Keratinocyte (primary cell): ENCODE measurements at regions not wholly inside any gene's neighbourhood (a gene's known extent, or its start where the extent isn't known, plus 50 kb on each side); places are given as distances from the start of the nearest gene placed in this dataset.
A peak's percentile ranks its signal among the peaks of the same experiment; 100 is the strongest.

ENCODE experiments used
- DNase-seq: peaks from one replicate; pipeline ENCODE4 v3.0.0-alpha.2; 2011; ENCODE audit warnings: low read depth, missing footprints, low spot score
- FAIRE-seq: peaks from 2 replicates; lab custom pipeline; 2011; peaks lifted over from hg19 to GRCh38; lab: Jason Lieb, UNC
- H2AFZ ChIP-seq: 2 replicates; pipeline ENCODE4 v1.6.0; 2012; ENCODE audit warnings: low read length, control low read depth, inconsistent platforms; ENCODE audit not compliant: control insufficient read depth
- H3K27ac ChIP-seq: 2 replicates; pipeline ENCODE4 v1.5.1; 2011; ENCODE audit warnings: low read length; ENCODE audit not compliant: control insufficient read depth, insufficient read depth
- H3K27me3 ChIP-seq: 3 replicates; pipeline ENCODE4 v1.6.0; 2011; ENCODE audit warnings: low read length; ENCODE audit not compliant: control insufficient read depth, insufficient read depth; ENCODE audit errors: extremely low read depth
- H3K36me3 ChIP-seq, 2 experiments: 2 replicates in 1 of 2; 3 replicates in 1 of 2; pipeline ENCODE4 v1.5.1; 2011; ENCODE audit warnings: low read length in 2 of 2, mild to moderate bottlenecking in 1 of 2; ENCODE audit not compliant: control insufficient read depth in 2 of 2, insufficient read depth in 2 of 2; ENCODE audit errors: extremely low read depth in 1 of 2
- H3K4me1 ChIP-seq: 3 replicates; pipeline ENCODE4 v1.5.1; 2011; ENCODE audit warnings: low read length; ENCODE audit not compliant: control insufficient read depth, insufficient read depth; ENCODE audit errors: extremely low read depth
- H3K4me2 ChIP-seq: 3 replicates; pipeline ENCODE4 v1.6.0; 2011; ENCODE audit warnings: low read depth, low read length; ENCODE audit not compliant: control insufficient read depth, insufficient read depth; ENCODE audit errors: extremely low read depth
- H3K4me3 ChIP-seq, 3 experiments: fragments of 200-600 bp in 1 of 3; sonication (generic) in 1 of 3; 2 replicates in 2 of 3; 3 replicates in 1 of 3; pipeline ENCODE4 v1.5.1; 2011 to 2016; ENCODE audit warnings: low read length in 3 of 3, mild to moderate bottlenecking in 3 of 3, control low read depth in 2 of 3, inconsistent platforms in 1 of 3, low read depth in 1 of 3, mixed read lengths in 1 of 3, mixed run types in 1 of 3, moderate library complexity in 1 of 3; ENCODE audit not compliant: control insufficient read depth in 2 of 3, insufficient read depth in 2 of 3; ENCODE audit errors: extremely low read depth in 1 of 3
- H3K79me2 ChIP-seq: 2 replicates; pipeline ENCODE4 v1.6.0; 2012; ENCODE audit warnings: low read length; ENCODE audit not compliant: control insufficient read depth, insufficient read depth
- H3K9ac ChIP-seq: 3 replicates; pipeline ENCODE4 v1.6.0; 2011; ENCODE audit warnings: low read length; ENCODE audit not compliant: control insufficient read depth, insufficient read depth; ENCODE audit errors: extremely low read depth
- H3K9me1 ChIP-seq: 3 replicates; pipeline ENCODE4 v1.6.0; 2011; ENCODE audit warnings: low read length; ENCODE audit not compliant: control insufficient read depth, insufficient read depth; ENCODE audit errors: extremely low read depth
- H3K9me3 ChIP-seq: 2 replicates; pipeline ENCODE4 v1.5.1; 2012; ENCODE audit warnings: low read depth, low read length; ENCODE audit not compliant: control insufficient read depth
- H4K20me1 ChIP-seq: 3 replicates; pipeline ENCODE4 v1.6.0; 2011; ENCODE audit warnings: low read length; ENCODE audit not compliant: control insufficient read depth, insufficient read depth; ENCODE audit errors: extremely low read depth
- EZH2 ChIP-seq: IDR thresholded peaks from one replicate; pipeline ENCODE4 v1.6.1; 2012; ENCODE audit warnings: inconsistent platforms, mild to moderate bottlenecking, low read length, moderate library complexity
- dilution Hi-C: fragments of 300-500 bp; cut with MboI; formaldehyde crosslinking; loops from one replicate; pipeline ENCODE4 v1.7.0; 2020; ENCODE audit warnings: low sequenced_read_pairs; ENCODE audit not compliant: extremely low pct_ligation_motif_present
- TF ChIP-seq, protein P1 (sequence below), 3 experiments: IDR thresholded peaks in 1 of 3; conservative IDR thresholded peaks in 1 of 3; optimal IDR thresholded peaks in 1 of 3; 2 replicates in 2 of 3; 3 replicates in 1 of 3; pipeline versions ENCODE3 to v1.5.1; 2011; ENCODE audit warnings: low read length in 3 of 3, mild to moderate bottlenecking in 3 of 3, moderate library complexity in 2 of 3, control low read depth in 1 of 3, inconsistent platforms in 1 of 3; ENCODE audit not compliant: insufficient read depth in 2 of 3; ENCODE audit errors: extremely low read depth in 1 of 3

DNA sequence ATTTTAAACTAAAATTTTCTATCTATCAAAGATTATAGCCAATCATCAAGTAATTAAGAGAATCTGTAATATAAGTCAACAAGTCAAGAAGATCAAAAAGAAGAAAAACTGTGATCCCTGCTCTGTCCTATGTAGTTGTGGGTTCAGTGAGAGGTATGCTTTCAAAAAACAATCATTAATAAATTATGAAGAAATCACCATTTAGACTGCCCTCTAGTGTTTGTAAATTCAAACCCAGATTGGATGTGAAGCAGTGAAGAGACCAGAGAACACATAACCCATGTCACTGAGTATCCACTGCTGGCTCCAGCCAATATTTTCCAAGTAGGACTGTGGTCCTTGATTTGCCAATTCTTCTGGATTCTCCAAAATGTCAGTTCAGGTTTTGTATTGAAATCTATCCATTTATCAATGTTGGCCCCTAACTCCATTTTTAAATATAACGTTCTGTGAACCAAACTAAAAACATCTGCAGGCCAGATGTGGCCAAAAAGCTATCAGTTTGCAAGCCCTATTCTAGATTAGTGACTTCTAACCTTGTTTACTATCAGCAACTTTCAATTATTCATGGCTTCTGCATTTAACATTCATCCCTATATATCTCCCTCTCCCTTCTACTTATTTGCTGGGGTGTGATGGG, 467.5 kb upstream of the CXADR start:
- Histone ChIP-seq H3K9ac (no peak overlapping the region), H2AFZ (no peak overlapping the region), H3K27ac (no peak overlapping the region), H3K27me3 (no peaks in the 10 kb centered on the region), H4K20me1 (no peaks in the 10 kb centered on the region), H3K4me1 (peaks cover 2% of the 10 kb centered on the region), H3K9me3 (no peaks in the 10 kb centered on the region), H3K36me3 (no peaks in the 10 kb centered on the region), H3K4me3 (no peak overlapping the region), H3K4me2 (no peak overlapping the region), H3K79me2 (no peaks in the 10 kb centered on the region), H3K9me1 (no peaks in the 10 kb centered on the region)
- TF ChIP-seq, protein P1, sequence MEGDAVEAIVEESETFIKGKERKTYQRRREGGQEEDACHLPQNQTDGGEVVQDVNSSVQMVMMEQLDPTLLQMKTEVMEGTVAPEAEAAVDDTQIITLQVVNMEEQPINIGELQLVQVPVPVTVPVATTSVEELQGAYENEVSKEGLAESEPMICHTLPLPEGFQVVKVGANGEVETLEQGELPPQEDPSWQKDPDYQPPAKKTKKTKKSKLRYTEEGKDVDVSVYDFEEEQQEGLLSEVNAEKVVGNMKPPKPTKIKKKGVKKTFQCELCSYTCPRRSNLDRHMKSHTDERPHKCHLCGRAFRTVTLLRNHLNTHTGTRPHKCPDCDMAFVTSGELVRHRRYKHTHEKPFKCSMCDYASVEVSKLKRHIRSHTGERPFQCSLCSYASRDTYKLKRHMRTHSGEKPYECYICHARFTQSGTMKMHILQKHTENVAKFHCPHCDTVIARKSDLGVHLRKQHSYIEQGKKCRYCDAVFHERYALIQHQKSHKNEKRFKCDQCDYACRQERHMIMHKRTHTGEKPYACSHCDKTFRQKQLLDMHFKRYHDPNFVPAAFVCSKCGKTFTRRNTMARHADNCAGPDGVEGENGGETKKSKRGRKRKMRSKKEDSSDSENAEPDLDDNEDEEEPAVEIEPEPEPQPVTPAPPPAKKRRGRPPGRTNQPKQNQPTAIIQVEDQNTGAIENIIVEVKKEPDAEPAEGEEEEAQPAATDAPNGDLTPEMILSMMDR (optimal IDR thresholded peaks at IDR 0.05 in 1 of 3, IDR thresholded peaks at IDR 0.05 in 1 of 3, conservative IDR thresholded peaks at IDR 0.05 in 1 of 3; ENCODE audit: extremely low read depth in 1 of 3, insufficient read depth in 2 of 3, low read length in 3 of 3) = peak; percentile 13 to 42 (median 32)
- no peak for TF ChIP-seq EZH2
- dilution Hi-C loops = no loop called here
- no peak for FAIRE-seq
- DNase-seq = no peak

DNA sequence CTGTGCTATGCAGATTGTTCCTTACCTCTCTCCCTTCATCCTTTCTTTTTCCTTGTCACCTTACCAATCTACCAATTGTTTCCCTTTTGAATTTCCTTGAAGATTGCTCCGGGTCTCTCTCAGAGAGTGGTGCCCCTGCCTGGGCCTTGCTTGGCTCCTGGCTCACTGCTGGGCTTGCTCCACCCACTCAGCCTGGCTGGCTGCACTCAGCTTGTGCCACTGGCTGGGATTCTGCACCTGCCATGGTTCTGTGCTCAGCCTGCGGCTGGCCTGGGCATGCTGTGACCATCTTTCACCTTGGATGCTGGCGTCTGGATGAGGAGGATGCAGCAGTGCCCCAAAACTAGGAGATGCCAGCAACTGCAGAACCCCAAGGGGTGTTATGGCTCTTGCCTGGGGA, 463.9 kb upstream of the CXADR start:
- H3K36me3 ChIP-seq = no peaks in the 10 kb centered on the region
- H3K9me1 ChIP-seq = no peaks in the 10 kb centered on the region
- no peak overlapping the region for H3K4me2 ChIP-seq
- no peak for TF ChIP-seq EZH2
- TF ChIP-seq, protein P1 (optimal IDR thresholded peaks at IDR 0.05 in 1 of 3, IDR thresholded peaks at IDR 0.05 in 1 of 3, conservative IDR thresholded peaks at IDR 0.05 in 1 of 3; ENCODE audit: extremely low read depth in 1 of 3, insufficient read depth in 2 of 3, low read length in 3 of 3) = no peak
- no peaks in the 10 kb centered on the region for H4K20me1 ChIP-seq
- no peaks in the 10 kb centered on the region for H3K79me2 ChIP-seq
- DNase-seq (no peak), FAIRE-seq (no peak)
- no peak overlapping the region for H3K4me3 ChIP-seq
- H3K27me3 ChIP-seq = no peaks in the 10 kb centered on the region
- no peak overlapping the region for H2AFZ ChIP-seq
- no peaks in the 10 kb centered on the region for H3K9me3 ChIP-seq
- H3K9ac ChIP-seq = no peak overlapping the region
- dilution Hi-C loops = no loop called here
- no peak overlapping the region for H3K27ac ChIP-seq
- H3K4me1 ChIP-seq = peaks cover 7% of the 10 kb centered on the region
